ENCODE measurements at regions not wholly inside any gene's neighbourhood (a gene's known extent, or its start where the extent isn't known, plus 50 kb on each side); places are given as distances from the start of the nearest gene placed in this dataset.

GRCh38 chr12:123100882-123101281 lies 50.0 kb downstream of the PITPNM2 start:
- no peak for DNase-seq

- no peak for DNase-seq
Observed at GRCh38 chr12:123100450-123100849, 50.4 kb downstream of the PITPNM2 start.

- DNase-seq = no peak
Observed at GRCh38 chr12:123099560-123100192, 51.2 kb downstream of the PITPNM2 start.

GRCh38 chr12:123098780-123099179 lies 52.1 kb downstream of the PITPNM2 start:
- DNase-seq = no peak

GRCh38 chr12:123097561-123098084 lies 53.3 kb downstream of the PITPNM2 start:
- DNase-seq = peak in 30 of 58 donors; percentile 13 to 75 (median 38)

- no peak for DNase-seq
Observed at GRCh38 chr12:123096741-123097140, 54.1 kb downstream of the PITPNM2 start.

- peak in 20 of 58 donors; percentile 12 to 66 (median 26) for DNase-seq
Observed at GRCh38 chr12:123096182-123096581, 54.7 kb downstream of the PITPNM2 start.

- peak in 3 of 58 donors; percentile 24 to 46 (median 31) for DNase-seq
Observed at GRCh38 chr12:123095078-123095881, 55.6 kb downstream of the PITPNM2 start.

GRCh38 chr12:123094349-123095077 lies 56.4 kb downstream of the PITPNM2 start:
- peak in 1 of 58 donors; percentile 14 for DNase-seq

- DNase-seq = no peak
Observed at GRCh38 chr12:123092866-123093265, 58.0 kb downstream of the PITPNM2 start.

- DNase-seq = no peak
Observed at GRCh38 chr12:123091230-123092150, 59.4 kb downstream of the PITPNM2 start.

- DNase-seq = no peak
Observed at GRCh38 chr12:123089631-123090353, 61.1 kb downstream of the PITPNM2 start.

- DNase-seq = no peak
Observed at GRCh38 chr12:123089140-123089539, 61.8 kb downstream of the PITPNM2 start.

GRCh38 chr12:123085730-123086487 lies 65.0 kb downstream of the PITPNM2 start:
- DNase-seq = peak in 10 of 58 donors; percentile 5 to 74 (median 18)

- no peak for DNase-seq
Observed at GRCh38 chr12:123085066-123085465, 65.8 kb downstream of the PITPNM2 start.

- no peak for DNase-seq
Observed at GRCh38 chr12:123083661-123084571, 67.0 kb downstream of the PITPNM2 start.

GRCh38 chr12:123080634-123081033 lies 70.3 kb downstream of the PITPNM2 start:
- DNase-seq = no peak

All from anterior cingulate cortex (tissue), 58 donors.